HepG2 (cell line): ENCODE measurements at regions not wholly inside any gene's neighbourhood (a gene's known extent, or its start where the extent isn't known, plus 50 kb on each side); places are given as distances from the start of the nearest gene placed in this dataset.

Experiments used
- ATAC-seq: fragments of 200-7000 bp; cut with Tn5 transposase; 3 replicates; pipeline ENCODE4 v1.9.1; 2020; ENCODE audit warnings: mild to moderate bottlenecking, moderate library complexity
- BruUV-seq: library from RNA; stranded (reverse); fragments of 400-500 nt; replicated peaks from 2 replicates; lab custom pipeline; 2021; lab: Mats Ljungman, UMichigan
- CTCF ChIA-PET: fragments of 300-600 bp; formaldehyde crosslinking; extraction: SDS; loops from one replicate; lab custom pipeline; 2021; ENCODE audit warnings: low total read pairs, inconsistent platforms, low intra/inter-chr PET ratio; lab: Yijun Ruan, JAX
- POLR2A ChIA-PET: fragments of 350-600 bp; sonication (Branson Sonifier 250); formaldehyde crosslinking; loops from one replicate; lab custom pipeline; 2020; ENCODE audit warnings: antibody characterized with exemption, inconsistent platforms; lab: Yijun Ruan, JAX
- DNase-seq: peaks from one replicate; pipeline ENCODE4 v3.0.0-alpha.2; 2015; ENCODE audit warnings: low spot score
- FAIRE-seq: peaks from 3 replicates; lab custom pipeline; 2011; peaks lifted over from hg19 to GRCh38; lab: Jason Lieb, UNC
- H2AFZ ChIP-seq: one replicate; pipeline ENCODE4 v1.6.1; 2011; ENCODE audit warnings: low read length, inconsistent platforms
- H3K27ac ChIP-seq: fragments of 300-600 bp; 3 replicates; pipeline ENCODE4 v1.8.0; 2011; ENCODE audit warnings: mixed run types, mild to moderate bottlenecking, mixed read lengths, low read length, inconsistent platforms; ENCODE audit not compliant: insufficient read depth; ENCODE audit errors: extremely low read length
- H3K27me3 ChIP-seq, 2 experiments: fragments of 200-600 bp in 1 of 2; 2 replicates in 1 of 2; 3 replicates in 1 of 2; pipeline versions ENCODE4 v1.6.0 to v1.8.0; 2011; ENCODE audit warnings: low read length in 2 of 2, mild to moderate bottlenecking in 2 of 2, moderate library complexity in 2 of 2, inconsistent platforms in 1 of 2; ENCODE audit not compliant: insufficient read depth in 2 of 2, control insufficient read depth in 1 of 2
- H3K36me3 ChIP-seq, 2 experiments: fragments of 200-600 bp in 1 of 2; replicated peaks in 1 of 2; 2 replicates in 1 of 2; 3 replicates in 1 of 2; pipeline versions ENCODE4 v1.5.1 to v1.8.0; 2011; ENCODE audit warnings: low read length in 2 of 2, inconsistent platforms in 1 of 2; ENCODE audit not compliant: insufficient read depth in 2 of 2, control insufficient read depth in 1 of 2
- H3K4me1 ChIP-seq: 2 replicates; pipeline ENCODE4 v1.5.1; 2012; ENCODE audit warnings: low read length, inconsistent platforms; ENCODE audit not compliant: insufficient read depth
- H3K4me2 ChIP-seq: 2 replicates; pipeline ENCODE4 v1.6.0; 2011; ENCODE audit warnings: low read depth, low read length, inconsistent platforms
- H3K4me3 ChIP-seq, 3 experiments: fragments of 200-600 bp in 1 of 3; sonication (generic), shearing (Covaris generic) in 1 of 3; replicated peaks in 1 of 3; 2 replicates each; pipeline ENCODE4 v1.5.1; 2011 to 2016; ENCODE audit warnings: low read length in 3 of 3, inconsistent platforms in 2 of 3, low read depth in 2 of 3, mild to moderate bottlenecking in 2 of 3, control low read depth in 1 of 3, mixed read lengths in 1 of 3; ENCODE audit not compliant: insufficient read depth in 1 of 3
- H3K79me2 ChIP-seq: one replicate; pipeline ENCODE4 v1.6.1; 2011; ENCODE audit warnings: low read length, inconsistent platforms; ENCODE audit not compliant: insufficient read depth
- H3K9ac ChIP-seq: 2 replicates; pipeline ENCODE4 v1.6.0; 2011; ENCODE audit warnings: mild to moderate bottlenecking, low read depth, low read length, inconsistent platforms; ENCODE audit not compliant: insufficient read depth
- H3K9me3 ChIP-seq: 2 replicates; pipeline ENCODE4 v1.5.1; 2012; ENCODE audit warnings: mild to moderate bottlenecking, low read length
- H4K20me1 ChIP-seq: 2 replicates; pipeline ENCODE4 v1.6.0; 2011; ENCODE audit warnings: inconsistent platforms, mild to moderate bottlenecking, low read length, moderate library complexity; ENCODE audit not compliant: insufficient read depth
- CCAR2 ChIP-seq: fragments of 200-400 bp; formaldehyde crosslinking; optimal IDR thresholded peaks from 2 replicates; pipeline ENCODE3; 2018; ENCODE audit warnings: low read depth, mild to moderate bottlenecking, low read length, moderate library complexity
- FOXK1 ChIP-seq: sonication (generic); formaldehyde crosslinking; IDR thresholded peaks from 2 replicates; pipeline ENCODE4 v1.4.0; 2020; ENCODE audit warnings: low read depth, missing genetic modification reagents, borderline replicate concordance
- MAZ ChIP-seq, 2 experiments: sonication (generic) in 1 of 2; formaldehyde crosslinking in 1 of 2; IDR thresholded peaks; 2 replicates each; pipeline versions ENCODE4 v1.5.0 to v1.6.1; 2012 to 2020; ENCODE audit warnings: low read depth in 2 of 2, mild to moderate bottlenecking in 2 of 2, borderline replicate concordance in 1 of 2, improper control_type of control experiment in 1 of 2, low read length in 1 of 2, missing genetic modification reagents in 1 of 2, moderate library complexity in 1 of 2
- MEIS1 ChIP-seq: sonication (generic); formaldehyde crosslinking; IDR thresholded peaks from 2 replicates; pipeline ENCODE4 v1.9.0; 2021; ENCODE audit warnings: mild to moderate bottlenecking, missing genetic modification reagents, moderate library complexity, borderline replicate concordance
- NFE2L1 ChIP-seq: sonication (generic); formaldehyde crosslinking; IDR thresholded peaks from 2 replicates; pipeline ENCODE4 v1.4.0; 2020; ENCODE audit warnings: missing genetic modification reagents, mild to moderate bottlenecking, borderline replicate concordance
- SMYD3 ChIP-seq: sonication (generic); formaldehyde crosslinking; IDR thresholded peaks from 2 replicates; pipeline ENCODE4 v1.8.1; 2023; ENCODE audit warnings: mild to moderate bottlenecking, missing genetic modification reagents
- ZNF333 ChIP-seq: sonication (generic); formaldehyde crosslinking; IDR thresholded peaks from 2 replicates; pipeline ENCODE4 v1.4.0; 2020; ENCODE audit warnings: mild to moderate bottlenecking, missing genetic modification reagents, borderline replicate concordance
- ZNF33A ChIP-seq: sonication (generic); formaldehyde crosslinking; IDR thresholded peaks from 2 replicates; pipeline ENCODE4 v1.5.1; 2020; ENCODE audit warnings: missing genetic modification reagents, mild to moderate bottlenecking, moderate library complexity, borderline replicate concordance
- WGBS: methylation state at CpG from one replicate; pipeline ENCODE4 v1.1.6; 2017; ENCODE audit warnings: low lambda C conversion rate; 5-methylcytosine and 5-hydroxymethylcytosine counted together
- in situ Hi-C: cut with HindIII; loops from 2 replicates; pipeline ENCODE4 v1.10.0; 2017; ENCODE audit warnings: low pct_unique_long_range_greater_than_20kb; ENCODE audit not compliant: extremely low pct_ligation_motif_present
- intact Hi-C: fragments of 100-400 bp; cut with micrococcal nuclease; formaldehyde crosslinking; loops from one replicate; pipeline ENCODE4 v1.10.0; 2022; ENCODE audit not compliant: unreplicated experiment
- TF ChIP-seq, protein P1 (sequence below): sonication (generic); formaldehyde crosslinking; IDR thresholded peaks from 2 replicates; pipeline ENCODE4 v1.4.0; 2020; ENCODE audit warnings: mild to moderate bottlenecking, missing genetic modification reagents
- TF ChIP-seq, protein P2 (sequence below): sonication (generic); formaldehyde crosslinking; IDR thresholded peaks from 2 replicates; pipeline ENCODE4 v1.9.0; 2021; ENCODE audit warnings: mild to moderate bottlenecking, missing genetic modification reagents
- TF ChIP-seq, protein P3 (sequence below): sonication (generic); formaldehyde crosslinking; IDR thresholded peaks from 2 replicates; pipeline ENCODE4 v1.5.0; 2020; ENCODE audit warnings: mild to moderate bottlenecking, missing genetic modification reagents, moderate library complexity

DNA sequence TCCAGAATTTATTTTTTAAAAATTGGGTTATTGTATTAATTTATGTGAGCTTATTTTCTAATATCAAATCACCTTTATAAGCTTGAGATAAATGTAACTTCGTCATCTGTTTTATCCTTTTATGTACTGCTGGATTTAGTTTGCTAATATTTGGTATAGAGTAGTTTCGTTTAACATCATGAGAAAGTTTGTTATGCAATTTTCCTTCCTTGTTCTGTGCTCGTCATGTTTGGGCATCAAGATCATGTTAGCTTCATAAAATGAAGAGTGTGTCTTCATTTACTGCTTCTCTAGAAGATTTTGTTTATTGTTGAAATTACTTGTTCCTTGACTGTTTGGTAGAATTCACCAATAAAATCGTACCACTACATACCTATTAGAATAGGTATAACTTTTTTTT lies 262.1 kb upstream of the SATB1 start:
- Histone ChIP-seq H3K4me1 (no peaks in the 10 kb centered on the region), H3K79me2 (no peaks in the 10 kb centered on the region), H3K27me3 (no peaks in the 10 kb centered on the region), H3K4me2 (no peak overlapping the region), H3K9me3 (peaks cover 34% of the 10 kb centered on the region), H3K4me3 (no peak overlapping the region), H4K20me1 (no peaks in the 10 kb centered on the region), H3K36me3 (no peaks in the 10 kb centered on the region), H3K27ac (no peak overlapping the region), H2AFZ (no peak overlapping the region), H3K9ac (no peak overlapping the region)
- FAIRE-seq: no peak
- in situ Hi-C loops: no loop called here
- ChIA-PET POLR2A (no interaction called here), CTCF (no interaction called here)
- no peak for ATAC-seq
- DNase-seq: no peak
- WGBS: 0% methylated on average over 4 of the region's 4 CpGs
- BruUV-seq: no TSS peak
- intact Hi-C loops: no loop called here
- no peak for TF ChIP-seq FOXK1 (CRISPR knock-in tag)
- no peak for TF ChIP-seq ZNF33A (CRISPR knock-in tag)
- no peak for TF ChIP-seq SMYD3 (CRISPR knock-in tag)
- TF ChIP-seq, protein P1, sequence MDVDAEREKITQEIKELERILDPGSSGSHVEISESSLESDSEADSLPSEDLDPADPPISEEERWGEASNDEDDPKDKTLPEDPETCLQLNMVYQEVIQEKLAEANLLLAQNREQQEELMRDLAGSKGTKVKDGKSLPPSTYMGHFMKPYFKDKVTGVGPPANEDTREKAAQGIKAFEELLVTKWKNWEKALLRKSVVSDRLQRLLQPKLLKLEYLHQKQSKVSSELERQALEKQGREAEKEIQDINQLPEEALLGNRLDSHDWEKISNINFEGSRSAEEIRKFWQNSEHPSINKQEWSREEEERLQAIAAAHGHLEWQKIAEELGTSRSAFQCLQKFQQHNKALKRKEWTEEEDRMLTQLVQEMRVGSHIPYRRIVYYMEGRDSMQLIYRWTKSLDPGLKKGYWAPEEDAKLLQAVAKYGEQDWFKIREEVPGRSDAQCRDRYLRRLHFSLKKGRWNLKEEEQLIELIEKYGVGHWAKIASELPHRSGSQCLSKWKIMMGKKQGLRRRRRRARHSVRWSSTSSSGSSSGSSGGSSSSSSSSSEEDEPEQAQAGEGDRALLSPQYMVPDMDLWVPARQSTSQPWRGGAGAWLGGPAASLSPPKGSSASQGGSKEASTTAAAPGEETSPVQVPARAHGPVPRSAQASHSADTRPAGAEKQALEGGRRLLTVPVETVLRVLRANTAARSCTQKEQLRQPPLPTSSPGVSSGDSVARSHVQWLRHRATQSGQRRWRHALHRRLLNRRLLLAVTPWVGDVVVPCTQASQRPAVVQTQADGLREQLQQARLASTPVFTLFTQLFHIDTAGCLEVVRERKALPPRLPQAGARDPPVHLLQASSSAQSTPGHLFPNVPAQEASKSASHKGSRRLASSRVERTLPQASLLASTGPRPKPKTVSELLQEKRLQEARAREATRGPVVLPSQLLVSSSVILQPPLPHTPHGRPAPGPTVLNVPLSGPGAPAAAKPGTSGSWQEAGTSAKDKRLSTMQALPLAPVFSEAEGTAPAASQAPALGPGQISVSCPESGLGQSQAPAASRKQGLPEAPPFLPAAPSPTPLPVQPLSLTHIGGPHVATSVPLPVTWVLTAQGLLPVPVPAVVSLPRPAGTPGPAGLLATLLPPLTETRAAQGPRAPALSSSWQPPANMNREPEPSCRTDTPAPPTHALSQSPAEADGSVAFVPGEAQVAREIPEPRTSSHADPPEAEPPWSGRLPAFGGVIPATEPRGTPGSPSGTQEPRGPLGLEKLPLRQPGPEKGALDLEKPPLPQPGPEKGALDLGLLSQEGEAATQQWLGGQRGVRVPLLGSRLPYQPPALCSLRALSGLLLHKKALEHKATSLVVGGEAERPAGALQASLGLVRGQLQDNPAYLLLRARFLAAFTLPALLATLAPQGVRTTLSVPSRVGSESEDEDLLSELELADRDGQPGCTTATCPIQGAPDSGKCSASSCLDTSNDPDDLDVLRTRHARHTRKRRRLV (CRISPR knock-in tag): no peak
- TF ChIP-seq MEIS1: no peak
- TF ChIP-seq, protein P2, sequence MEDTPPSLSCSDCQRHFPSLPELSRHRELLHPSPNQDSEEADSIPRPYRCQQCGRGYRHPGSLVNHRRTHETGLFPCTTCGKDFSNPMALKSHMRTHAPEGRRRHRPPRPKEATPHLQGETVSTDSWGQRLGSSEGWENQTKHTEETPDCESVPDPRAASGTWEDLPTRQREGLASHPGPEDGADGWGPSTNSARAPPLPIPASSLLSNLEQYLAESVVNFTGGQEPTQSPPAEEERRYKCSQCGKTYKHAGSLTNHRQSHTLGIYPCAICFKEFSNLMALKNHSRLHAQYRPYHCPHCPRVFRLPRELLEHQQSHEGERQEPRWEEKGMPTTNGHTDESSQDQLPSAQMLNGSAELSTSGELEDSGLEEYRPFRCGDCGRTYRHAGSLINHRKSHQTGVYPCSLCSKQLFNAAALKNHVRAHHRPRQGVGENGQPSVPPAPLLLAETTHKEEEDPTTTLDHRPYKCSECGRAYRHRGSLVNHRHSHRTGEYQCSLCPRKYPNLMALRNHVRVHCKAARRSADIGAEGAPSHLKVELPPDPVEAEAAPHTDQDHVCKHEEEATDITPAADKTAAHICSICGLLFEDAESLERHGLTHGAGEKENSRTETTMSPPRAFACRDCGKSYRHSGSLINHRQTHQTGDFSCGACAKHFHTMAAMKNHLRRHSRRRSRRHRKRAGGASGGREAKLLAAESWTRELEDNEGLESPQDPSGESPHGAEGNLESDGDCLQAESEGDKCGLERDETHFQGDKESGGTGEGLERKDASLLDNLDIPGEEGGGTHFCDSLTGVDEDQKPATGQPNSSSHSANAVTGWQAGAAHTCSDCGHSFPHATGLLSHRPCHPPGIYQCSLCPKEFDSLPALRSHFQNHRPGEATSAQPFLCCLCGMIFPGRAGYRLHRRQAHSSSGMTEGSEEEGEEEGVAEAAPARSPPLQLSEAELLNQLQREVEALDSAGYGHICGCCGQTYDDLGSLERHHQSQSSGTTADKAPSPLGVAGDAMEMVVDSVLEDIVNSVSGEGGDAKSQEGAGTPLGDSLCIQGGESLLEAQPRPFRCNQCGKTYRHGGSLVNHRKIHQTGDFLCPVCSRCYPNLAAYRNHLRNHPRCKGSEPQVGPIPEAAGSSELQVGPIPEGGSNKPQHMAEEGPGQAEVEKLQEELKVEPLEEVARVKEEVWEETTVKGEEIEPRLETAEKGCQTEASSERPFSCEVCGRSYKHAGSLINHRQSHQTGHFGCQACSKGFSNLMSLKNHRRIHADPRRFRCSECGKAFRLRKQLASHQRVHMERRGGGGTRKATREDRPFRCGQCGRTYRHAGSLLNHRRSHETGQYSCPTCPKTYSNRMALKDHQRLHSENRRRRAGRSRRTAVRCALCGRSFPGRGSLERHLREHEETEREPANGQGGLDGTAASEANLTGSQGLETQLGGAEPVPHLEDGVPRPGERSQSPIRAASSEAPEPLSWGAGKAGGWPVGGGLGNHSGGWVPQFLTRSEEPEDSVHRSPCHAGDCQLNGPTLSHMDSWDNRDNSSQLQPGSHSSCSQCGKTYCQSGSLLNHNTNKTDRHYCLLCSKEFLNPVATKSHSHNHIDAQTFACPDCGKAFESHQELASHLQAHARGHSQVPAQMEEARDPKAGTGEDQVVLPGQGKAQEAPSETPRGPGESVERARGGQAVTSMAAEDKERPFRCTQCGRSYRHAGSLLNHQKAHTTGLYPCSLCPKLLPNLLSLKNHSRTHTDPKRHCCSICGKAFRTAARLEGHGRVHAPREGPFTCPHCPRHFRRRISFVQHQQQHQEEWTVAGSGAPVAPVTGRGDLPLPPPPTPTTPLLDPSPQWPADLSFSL (CRISPR knock-in tag): no peak
- TF ChIP-seq MAZ (IDR thresholded peaks at IDR 0.05; ENCODE audit: borderline replicate concordance, low read depth, low read length): no peak
- no peak for TF ChIP-seq MAZ (CRISPR knock-in tag; IDR thresholded peaks at IDR 0.05; ENCODE audit: low read depth)
- TF ChIP-seq ZNF333 (CRISPR knock-in tag): no peak
- TF ChIP-seq, protein P3, sequence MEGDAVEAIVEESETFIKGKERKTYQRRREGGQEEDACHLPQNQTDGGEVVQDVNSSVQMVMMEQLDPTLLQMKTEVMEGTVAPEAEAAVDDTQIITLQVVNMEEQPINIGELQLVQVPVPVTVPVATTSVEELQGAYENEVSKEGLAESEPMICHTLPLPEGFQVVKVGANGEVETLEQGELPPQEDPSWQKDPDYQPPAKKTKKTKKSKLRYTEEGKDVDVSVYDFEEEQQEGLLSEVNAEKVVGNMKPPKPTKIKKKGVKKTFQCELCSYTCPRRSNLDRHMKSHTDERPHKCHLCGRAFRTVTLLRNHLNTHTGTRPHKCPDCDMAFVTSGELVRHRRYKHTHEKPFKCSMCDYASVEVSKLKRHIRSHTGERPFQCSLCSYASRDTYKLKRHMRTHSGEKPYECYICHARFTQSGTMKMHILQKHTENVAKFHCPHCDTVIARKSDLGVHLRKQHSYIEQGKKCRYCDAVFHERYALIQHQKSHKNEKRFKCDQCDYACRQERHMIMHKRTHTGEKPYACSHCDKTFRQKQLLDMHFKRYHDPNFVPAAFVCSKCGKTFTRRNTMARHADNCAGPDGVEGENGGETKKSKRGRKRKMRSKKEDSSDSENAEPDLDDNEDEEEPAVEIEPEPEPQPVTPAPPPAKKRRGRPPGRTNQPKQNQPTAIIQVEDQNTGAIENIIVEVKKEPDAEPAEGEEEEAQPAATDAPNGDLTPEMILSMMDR: no peak
- no peak for TF ChIP-seq CCAR2
- TF ChIP-seq NFE2L1: no peak
